ENCODE measurements at regions not wholly inside any gene's neighbourhood (a gene's known extent, or its start where the extent isn't known, plus 50 kb on each side); places are given as distances from the start of the nearest gene placed in this dataset.
"Not testable (repeated sequence)": the region's sequence is repeated elsewhere in the genome, so short reads cannot be mapped to it uniquely, and the experiment has no call there.

DNA sequence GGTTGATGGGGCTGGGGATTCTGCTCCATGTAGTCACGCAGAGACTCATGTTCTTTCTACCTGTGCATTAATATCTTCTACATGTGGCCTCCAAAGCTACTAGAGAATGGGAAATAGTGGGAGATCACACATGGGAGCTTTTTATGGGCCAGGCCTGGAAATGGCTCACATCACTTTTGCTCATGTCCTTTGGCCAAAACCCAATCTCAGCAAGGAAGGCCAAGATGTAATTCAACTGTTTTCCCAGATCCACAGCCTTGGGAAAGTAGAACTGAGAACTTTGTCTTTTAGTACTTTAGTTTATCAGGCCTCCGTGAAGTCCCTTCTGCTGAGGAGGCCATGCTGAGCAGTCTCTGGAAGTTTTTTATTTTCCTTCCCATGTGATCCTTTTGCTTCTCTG lies 73.2 kb upstream of the SLC4A7 start:
- no peak overlapping the region for H3K4me3 ChIP-seq
- WGBS, 3 donors, result 80 to 96% (median 88%) methylated on average over 2 of the region's 2 CpGs
- intact Hi-C loops (cut with DNase I), result no loop called here
- no peak overlapping the region for H3K27ac ChIP-seq
- H3K9me3 ChIP-seq, result no peaks in the 10 kb centered on the region
- no peaks in the 10 kb centered on the region for H3K4me1 ChIP-seq (ENCODE audit: insufficient read depth)
- H3K36me3 ChIP-seq, result no peaks in the 10 kb centered on the region
- no peak for DNase-seq
- no peaks in the 10 kb centered on the region for H3K27me3 ChIP-seq
- TF ChIP-seq EP300 (IDR thresholded peaks at IDR 0.05) (no peak), POLR2A (IDR thresholded peaks at IDR 0.05) (no peak)
- TF ChIP-seq, protein P1, sequence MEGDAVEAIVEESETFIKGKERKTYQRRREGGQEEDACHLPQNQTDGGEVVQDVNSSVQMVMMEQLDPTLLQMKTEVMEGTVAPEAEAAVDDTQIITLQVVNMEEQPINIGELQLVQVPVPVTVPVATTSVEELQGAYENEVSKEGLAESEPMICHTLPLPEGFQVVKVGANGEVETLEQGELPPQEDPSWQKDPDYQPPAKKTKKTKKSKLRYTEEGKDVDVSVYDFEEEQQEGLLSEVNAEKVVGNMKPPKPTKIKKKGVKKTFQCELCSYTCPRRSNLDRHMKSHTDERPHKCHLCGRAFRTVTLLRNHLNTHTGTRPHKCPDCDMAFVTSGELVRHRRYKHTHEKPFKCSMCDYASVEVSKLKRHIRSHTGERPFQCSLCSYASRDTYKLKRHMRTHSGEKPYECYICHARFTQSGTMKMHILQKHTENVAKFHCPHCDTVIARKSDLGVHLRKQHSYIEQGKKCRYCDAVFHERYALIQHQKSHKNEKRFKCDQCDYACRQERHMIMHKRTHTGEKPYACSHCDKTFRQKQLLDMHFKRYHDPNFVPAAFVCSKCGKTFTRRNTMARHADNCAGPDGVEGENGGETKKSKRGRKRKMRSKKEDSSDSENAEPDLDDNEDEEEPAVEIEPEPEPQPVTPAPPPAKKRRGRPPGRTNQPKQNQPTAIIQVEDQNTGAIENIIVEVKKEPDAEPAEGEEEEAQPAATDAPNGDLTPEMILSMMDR (IDR thresholded peaks at IDR 0.05), result no peak

DNA sequence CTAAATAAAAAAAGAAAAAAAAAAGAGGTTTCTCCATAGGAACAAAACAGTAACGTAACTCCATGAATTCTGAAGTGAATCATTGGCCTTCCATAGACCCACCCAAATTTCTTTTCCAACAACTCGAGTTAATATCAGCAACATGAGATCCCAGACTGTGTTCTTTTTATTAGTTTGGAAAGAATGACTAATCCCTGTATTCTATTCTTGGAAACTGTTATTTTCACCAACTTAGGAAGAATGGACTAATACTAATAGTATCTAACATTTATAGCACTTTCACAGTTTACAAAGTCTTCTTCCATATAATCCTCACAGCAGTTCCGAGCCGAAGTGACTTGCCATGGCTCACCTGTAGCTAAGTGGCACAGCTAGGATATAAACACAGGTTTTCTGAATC lies 72.7 kb upstream of the SLC4A7 start:
- Histone ChIP-seq H3K27me3 (no peaks in the 10 kb centered on the region), H3K27ac (no peak overlapping the region), H3K36me3 (no peaks in the 10 kb centered on the region), H3K4me3 (no peak overlapping the region), H3K9me3 (no peaks in the 10 kb centered on the region), H3K4me1 (ENCODE audit: insufficient read depth) (no peaks in the 10 kb centered on the region)
- TF ChIP-seq EP300 (IDR thresholded peaks at IDR 0.05) (no peak), POLR2A (IDR thresholded peaks at IDR 0.05) (no peak)
- TF ChIP-seq, protein P1 (IDR thresholded peaks at IDR 0.05), result no peak
- intact Hi-C loops (cut with DNase I), result no loop called here
- no peak for DNase-seq
- WGBS, 3 donors, result 46 to 62% (median 62%) methylated on average over 4 of the region's 4 CpGs

DNA sequence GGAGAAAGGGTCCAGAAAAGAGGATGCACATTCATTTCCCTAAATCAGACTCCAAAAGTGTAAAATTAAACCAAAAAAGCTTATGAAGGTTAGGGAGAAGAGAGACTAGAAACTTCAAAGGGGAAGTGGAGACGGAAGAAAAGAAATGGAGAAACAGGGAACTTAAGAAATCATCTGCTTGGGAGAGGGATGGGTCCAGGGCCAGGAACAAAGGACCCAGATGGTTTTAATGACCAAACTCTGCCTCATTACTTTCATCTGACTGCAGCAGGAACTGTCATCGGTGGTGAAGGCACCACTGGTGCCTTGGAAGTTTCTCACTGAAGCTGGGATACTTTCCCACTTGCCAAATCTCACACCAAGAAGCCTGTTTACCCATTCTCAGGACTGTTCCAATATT lies 70.5 kb upstream of the SLC4A7 start:
- intact Hi-C loops (cut with DNase I), result no loop called here

DNA sequence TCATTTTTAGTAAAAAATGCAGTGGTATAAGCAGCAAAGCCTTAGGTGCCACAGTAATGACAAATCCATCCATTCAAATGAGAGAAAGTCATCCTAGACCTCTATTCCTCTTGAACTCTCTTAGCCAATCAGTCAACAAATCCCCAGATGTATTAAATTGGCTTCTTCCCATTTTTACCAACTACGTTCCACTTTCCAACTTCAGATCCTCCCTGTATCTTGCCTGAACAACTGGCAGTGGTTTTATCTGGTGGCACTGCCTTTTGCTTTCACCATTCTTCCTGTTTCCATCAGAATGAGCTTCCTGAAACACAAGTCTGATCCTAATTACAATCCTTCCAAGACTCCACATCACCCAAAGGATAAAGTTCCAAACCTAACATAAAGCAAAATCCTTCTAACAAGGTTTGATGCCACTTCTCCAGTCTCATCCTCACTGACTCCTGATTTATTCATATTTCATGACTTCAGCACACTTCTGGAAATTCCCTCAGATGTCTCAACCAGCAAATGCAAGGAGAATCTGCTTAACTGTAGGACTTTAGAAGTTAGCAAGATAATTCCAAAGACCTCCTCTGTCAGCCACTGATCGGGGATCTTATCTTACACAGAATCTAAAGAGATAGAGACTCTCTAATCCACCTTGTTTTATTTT lies 69.8 kb upstream of the SLC4A7 start:
- H3K36me3 ChIP-seq, result no peaks in the 10 kb centered on the region
- no peaks in the 10 kb centered on the region for H3K4me1 ChIP-seq (ENCODE audit: insufficient read depth)
- 75 to 78% (median 76%) methylated on average over 2 of the region's 2 CpGs for WGBS, 3 donors
- H3K27me3 ChIP-seq, result no peaks in the 10 kb centered on the region
- no peak overlapping the region for H3K4me3 ChIP-seq
- no peak overlapping the region for H3K27ac ChIP-seq
- DNase-seq, result no peak
- no peaks in the 10 kb centered on the region for H3K9me3 ChIP-seq
- TF ChIP-seq POLR2A (IDR thresholded peaks at IDR 0.05), result no peak
- TF ChIP-seq EP300 (IDR thresholded peaks at IDR 0.05), result no peak
- TF ChIP-seq, protein P1 (IDR thresholded peaks at IDR 0.05), result no peak
- intact Hi-C loops (cut with DNase I), result no loop called here

More for the DNA sequence above, 70.5 kb upstream of the SLC4A7 start:
- no peak overlapping the region for H3K27ac ChIP-seq
- no peaks in the 10 kb centered on the region for H3K4me1 ChIP-seq (ENCODE audit: insufficient read depth)
- no peaks in the 10 kb centered on the region for H3K27me3 ChIP-seq
- DNase-seq, result no peak
- WGBS, 3 donors, result 49 to 66% (median 56%) methylated on average over 2 of the region's 2 CpGs
- TF ChIP-seq EP300 (IDR thresholded peaks at IDR 0.05) (no peak), POLR2A (IDR thresholded peaks at IDR 0.05) (no peak)
- TF ChIP-seq, protein P1 (IDR thresholded peaks at IDR 0.05), result no peak
- H3K4me3 ChIP-seq, result no peak overlapping the region
- H3K9me3 ChIP-seq, result no peaks in the 10 kb centered on the region
- no peaks in the 10 kb centered on the region for H3K36me3 ChIP-seq

DNA sequence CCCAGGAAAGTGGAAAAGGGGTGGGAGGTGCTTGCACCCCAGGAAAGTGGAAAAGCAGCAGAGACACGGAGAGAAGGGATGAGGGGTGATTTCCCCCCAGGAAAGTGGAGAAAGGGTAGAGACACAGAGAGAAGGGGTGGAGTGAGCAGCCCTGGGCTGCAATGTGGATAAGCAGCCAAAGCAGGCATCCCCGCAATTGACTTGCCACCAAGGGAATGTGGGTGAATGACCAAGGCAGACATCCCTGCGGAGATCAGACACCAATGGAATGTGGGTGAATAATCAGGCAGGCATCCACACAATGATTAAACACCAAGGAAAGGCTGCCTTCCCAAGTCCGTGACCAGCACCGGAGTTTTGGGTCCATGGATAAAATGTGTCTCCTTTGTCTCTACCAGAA lies 68.5 kb upstream of the SLC4A7 start:
- H3K4me1 ChIP-seq (ENCODE audit: insufficient read depth); H3K36me3 ChIP-seq; intact Hi-C loops (cut with DNase I); H3K4me3 ChIP-seq; H3K27me3 ChIP-seq; DNase-seq; H3K9me3 ChIP-seq; H3K27ac ChIP-seq: not testable (repeated sequence)
- 83 to 90% (median 84%) methylated on average over 5 of the region's 5 CpGs for whole genome bisulfite sequencing, 3 donors

DNA sequence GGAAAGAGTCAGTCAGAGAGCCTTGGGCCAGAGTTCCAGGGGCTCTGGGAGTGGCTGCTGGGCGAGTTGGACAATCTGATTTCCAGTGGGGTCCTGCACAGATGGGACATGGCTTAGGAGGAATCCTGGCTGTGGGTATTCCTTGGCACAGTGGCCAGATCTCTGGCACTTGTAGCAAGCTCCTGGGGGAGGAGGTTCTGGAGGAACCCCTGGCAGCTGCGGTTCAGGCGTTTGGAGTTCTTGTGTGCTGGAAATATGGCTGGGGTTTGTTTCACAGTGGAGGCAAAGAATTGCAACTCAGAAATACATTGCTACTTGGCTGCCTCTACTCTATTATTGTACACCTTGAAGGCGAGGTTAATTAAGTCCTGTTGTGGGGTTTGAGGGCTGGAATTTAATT lies 67.2 kb upstream of the SLC4A7 start:
- H3K36me3 ChIP-seq; H3K9me3 ChIP-seq; intact Hi-C loops (cut with DNase I); DNase-seq; H3K4me3 ChIP-seq; H3K4me1 ChIP-seq (ENCODE audit: insufficient read depth); H3K27ac ChIP-seq; H3K27me3 ChIP-seq: not testable (repeated sequence)
- 76 to 95% (median 92%) methylated on average over 4 of the region's 4 CpGs for WGBS, 3 donors

Measured in ovary (tissue), 7 donors.